ENCODE measurements at regions not wholly inside any gene's neighbourhood (a gene's known extent, or its start where the extent isn't known, plus 50 kb on each side); places are given as distances from the start of the nearest gene placed in this dataset.

- TF ChIP-seq YY1 (tag by site-specific recombination; IDR thresholded peaks at IDR 0.05) (no peak), IKZF3 (tag by site-specific recombination; IDR thresholded peaks at IDR 0.05) (no peak)
Measured at GRCh38 chr21:35345954-35346353, 296.9 kb upstream of the RUNX1 start.

Data from HEK293 (cell line).